ENCODE measurements at regions not wholly inside any gene's neighbourhood (a gene's known extent, or its start where the extent isn't known, plus 50 kb on each side); places are given as distances from the start of the nearest gene placed in this dataset.

DNA sequence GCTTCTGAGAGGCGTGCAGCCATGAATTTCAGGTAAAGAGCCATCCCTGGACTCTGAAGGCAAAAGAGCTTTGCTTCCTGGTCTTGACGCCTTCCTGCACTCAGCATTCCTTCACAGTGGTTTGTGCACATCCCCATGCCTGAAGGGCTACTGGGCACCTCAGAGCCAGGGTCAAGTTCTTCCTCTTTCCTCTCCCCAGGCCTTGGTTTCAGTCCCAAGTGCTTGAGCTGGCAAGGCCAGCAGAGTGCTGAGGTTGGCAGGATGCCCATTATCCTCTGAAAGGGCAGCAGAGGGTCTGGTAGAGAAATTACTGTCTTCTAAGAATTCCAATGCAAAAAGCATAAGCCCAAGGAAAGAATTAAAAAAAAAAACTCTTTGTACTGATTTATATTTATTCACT is 1064.9 kb downstream of the TTLL7 start:
- Histone ChIP-seq H3K36me3 (no peaks in the 10 kb centered on the region), H3K4me1 (ENCODE audit: insufficient read depth) (no peaks in the 10 kb centered on the region), H3K4me3 (no peak overlapping the region), H3K27ac (no peak overlapping the region), H3K9me3 (no peaks in the 10 kb centered on the region), H3K27me3 (no peaks in the 10 kb centered on the region)
- DNase-seq = peak in 1 of 5 donors; percentile 14
- intact Hi-C loops (cut with DNase I) = no loop called here
- TF ChIP-seq POLR2A (IDR thresholded peaks at IDR 0.05) = no peak
- no peak for TF ChIP-seq EP300 (IDR thresholded peaks at IDR 0.05)
- no peak for TF ChIP-seq CTCF (IDR thresholded peaks at IDR 0.05)
- 86 to 94% (median 91%) methylated on average over 2 of the region's 2 CpGs for WGBS, 3 donors

DNA sequence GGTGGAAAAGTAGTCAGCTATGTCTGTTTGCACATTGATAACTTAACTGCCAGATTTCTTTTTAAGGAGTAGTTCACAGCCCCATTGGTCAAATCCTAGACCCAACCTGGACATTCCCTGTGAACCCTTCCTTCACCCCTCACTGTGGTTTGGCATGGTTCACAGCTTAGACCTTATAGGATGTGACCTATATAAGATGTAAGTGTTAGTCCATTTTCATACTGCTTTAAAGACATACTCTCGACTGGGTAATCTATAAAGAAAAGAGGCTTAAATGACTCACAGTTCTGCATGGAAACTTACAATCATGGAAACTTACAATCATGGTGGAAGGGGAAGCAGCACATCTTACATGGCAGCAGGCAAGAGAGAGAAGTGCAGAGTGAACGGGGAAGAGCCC is 1066.2 kb downstream of the TTLL7 start:
- no peaks in the 10 kb centered on the region for H3K9me3 ChIP-seq
- WGBS, 3 donors = 93 to 94% (median 93%) methylated on average over 2 of the region's 2 CpGs
- intact Hi-C loops (cut with DNase I) = no loop called here
- no peaks in the 10 kb centered on the region for H3K27me3 ChIP-seq
- no peak for DNase-seq
- TF ChIP-seq CTCF (IDR thresholded peaks at IDR 0.05) (no peak), POLR2A (IDR thresholded peaks at IDR 0.05) (no peak), EP300 (IDR thresholded peaks at IDR 0.05) (no peak)
- H3K27ac ChIP-seq = no peak overlapping the region
- H3K36me3 ChIP-seq = no peaks in the 10 kb centered on the region
- no peak overlapping the region for H3K4me3 ChIP-seq
- no peaks in the 10 kb centered on the region for H3K4me1 ChIP-seq (ENCODE audit: insufficient read depth)

GRCh38 chr1:82932207-82932606 is 1066.7 kb downstream of the TTLL7 start:
- Histone ChIP-seq H3K9me3 (no peaks in the 10 kb centered on the region), H3K4me3 (no peak overlapping the region), H3K36me3 (no peaks in the 10 kb centered on the region), H3K4me1 (ENCODE audit: insufficient read depth) (no peaks in the 10 kb centered on the region), H3K27ac (no peak overlapping the region), H3K27me3 (no peaks in the 10 kb centered on the region)
- no peak for TF ChIP-seq EP300 (IDR thresholded peaks at IDR 0.05)
- no peak for TF ChIP-seq POLR2A (IDR thresholded peaks at IDR 0.05)
- TF ChIP-seq CTCF (IDR thresholded peaks at IDR 0.05) = no peak
- intact Hi-C loops (cut with DNase I) = no loop called here
- WGBS, 3 donors = 92 to 98% (median 92%) methylated on average over 2 of the region's 2 CpGs
- no peak for DNase-seq

DNA sequence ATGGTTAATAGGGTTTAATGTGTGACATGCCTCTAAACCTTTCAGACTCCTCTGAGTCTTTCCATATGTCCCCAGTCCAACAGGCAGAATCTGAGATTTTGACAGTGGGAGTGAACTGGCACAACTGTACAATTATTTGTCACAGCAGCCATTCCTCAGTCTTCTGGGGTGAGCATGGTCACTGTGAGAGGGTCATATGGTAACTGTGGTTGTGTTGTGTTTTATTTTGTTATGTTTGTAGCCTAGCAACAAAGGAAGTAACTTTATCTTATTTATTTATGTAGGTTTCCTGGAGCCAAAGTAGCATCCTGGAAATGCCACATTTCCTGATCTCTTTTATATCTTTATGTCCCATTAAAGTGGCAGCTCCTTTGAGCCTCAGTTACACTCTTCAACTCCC is 1067.9 kb downstream of the TTLL7 start:
- Histone ChIP-seq H3K27me3 (no peaks in the 10 kb centered on the region), H3K4me1 (ENCODE audit: insufficient read depth) (no peaks in the 10 kb centered on the region), H3K27ac (no peak overlapping the region), H3K4me3 (no peak overlapping the region), H3K9me3 (no peaks in the 10 kb centered on the region), H3K36me3 (no peaks in the 10 kb centered on the region)
- intact Hi-C loops (cut with DNase I) = no loop called here
- no peak for TF ChIP-seq EP300 (IDR thresholded peaks at IDR 0.05)
- TF ChIP-seq CTCF (IDR thresholded peaks at IDR 0.05) = no peak
- TF ChIP-seq POLR2A (IDR thresholded peaks at IDR 0.05) = no peak
- no peak for DNase-seq

GRCh38 chr1:82927753-82928152 is 1071.2 kb downstream of the TTLL7 start:
- TF ChIP-seq EP300 (IDR thresholded peaks at IDR 0.05) = no peak
- no peak for TF ChIP-seq POLR2A (IDR thresholded peaks at IDR 0.05)
- TF ChIP-seq CTCF (IDR thresholded peaks at IDR 0.05) = no peak
- no peaks in the 10 kb centered on the region for H3K36me3 ChIP-seq
- WGBS, 3 donors = 50 to 69% (median 51%) methylated on average over 1 of the region's 1 CpG

More at GRCh38 chr1:82927753-82928152, 1071.2 kb downstream of the TTLL7 start:
- H3K27ac ChIP-seq = no peak overlapping the region
- DNase-seq = no peak
- H3K4me3 ChIP-seq = no peak overlapping the region
- H3K4me1 ChIP-seq (ENCODE audit: insufficient read depth) = no peaks in the 10 kb centered on the region
- no peaks in the 10 kb centered on the region for H3K9me3 ChIP-seq
- no peaks in the 10 kb centered on the region for H3K27me3 ChIP-seq
- intact Hi-C loops (cut with DNase I) = no loop called here
